GM18519 (cell line): ENCODE measurements at regions not wholly inside any gene's neighbourhood (a gene's known extent, or its start where the extent isn't known, plus 50 kb on each side); places are given as distances from the start of the nearest gene placed in this dataset.

Experiments
- ATAC-seq: cut with Tn5 transposase; IDR thresholded peaks from one replicate; pipeline ENCODE4 v1.9.1; 2021; ENCODE audit warnings: mild to moderate bottlenecking, moderate library complexity; ENCODE audit not compliant: unreplicated experiment, low FRiP score

DNA sequence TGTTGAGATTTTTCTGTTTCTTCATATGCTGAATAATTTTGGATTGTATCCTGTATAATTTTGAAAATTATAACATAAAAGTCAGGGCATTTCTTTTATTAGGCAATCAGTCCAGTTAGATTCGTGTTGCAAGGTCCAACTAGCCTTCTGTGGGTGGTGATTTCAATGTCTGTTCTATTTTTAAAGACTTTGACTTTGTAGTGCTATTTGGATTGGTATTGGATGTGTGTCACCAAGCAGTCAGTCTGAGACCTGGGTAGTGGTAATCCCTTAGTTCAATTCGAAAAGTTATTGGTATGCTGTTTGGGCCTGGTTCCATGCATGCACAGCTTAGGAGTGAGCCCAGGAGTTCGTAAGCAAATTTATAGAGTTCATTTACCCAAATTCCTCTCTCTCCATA lies 82.2 kb downstream of the EPDR1 start:
- no peak for ATAC-seq

GRCh38 chr7:38006559-38006958 lies 86.1 kb downstream of the EPDR1 start:
- no peak for ATAC-seq

DNA sequence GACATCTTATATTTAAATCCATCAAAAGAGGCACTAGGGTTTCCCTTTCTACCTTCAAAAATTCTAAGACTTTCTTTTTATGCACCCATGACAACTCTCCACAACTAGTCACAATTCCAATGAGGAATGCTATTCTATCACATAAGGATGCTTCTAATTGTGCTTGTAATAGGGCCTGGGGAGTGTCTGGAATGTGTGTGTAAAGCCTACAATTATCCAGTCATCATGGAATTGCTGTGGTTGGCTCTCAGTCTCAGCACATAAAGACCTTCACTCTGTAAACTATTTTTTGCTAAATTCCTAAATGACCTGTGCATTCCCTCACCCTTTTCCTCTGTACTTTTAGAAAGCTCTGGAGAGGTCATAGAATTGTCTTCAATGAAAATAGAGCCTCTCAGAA lies 86.7 kb downstream of the EPDR1 start:
- no peak for ATAC-seq

DNA sequence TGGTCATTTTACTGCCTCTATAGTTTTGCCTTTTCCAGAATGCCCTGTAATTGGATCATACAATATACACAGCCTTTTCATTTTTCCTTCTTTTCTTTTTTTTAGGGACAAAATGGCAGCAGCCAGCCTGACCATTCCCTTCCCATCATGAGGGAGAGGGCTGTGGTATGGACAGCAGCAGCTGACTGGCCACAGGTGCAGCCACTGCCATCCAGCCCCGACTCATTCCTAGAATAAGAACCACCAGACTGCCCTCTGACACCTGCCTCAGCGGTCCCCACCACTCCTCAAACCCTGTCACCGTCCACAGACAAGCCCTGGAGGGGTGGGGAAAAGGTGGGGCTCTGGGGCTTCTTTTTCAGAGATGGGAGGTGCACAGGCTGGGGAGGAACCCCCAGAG lies 92.8 kb downstream of the EPDR1 start:
- ATAC-seq, result no peak

DNA sequence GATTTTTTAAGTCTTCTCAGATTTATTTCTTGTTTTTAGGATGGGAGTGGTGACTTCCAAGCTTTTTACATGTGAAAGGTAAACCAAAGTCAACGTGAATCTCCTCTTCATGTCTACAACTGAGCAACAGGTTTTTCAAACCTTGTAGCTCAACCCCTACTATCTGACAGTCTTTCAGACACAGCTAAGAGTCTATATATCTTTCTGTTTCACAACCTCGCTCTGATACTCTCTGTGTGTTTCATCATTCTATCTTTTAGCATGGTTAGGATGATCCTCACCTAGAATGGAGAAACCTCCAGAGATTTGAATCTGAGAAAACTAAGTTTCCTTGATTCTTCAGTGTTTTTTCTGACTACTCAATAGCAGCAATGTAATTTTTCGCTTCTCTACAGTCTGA lies 96.1 kb downstream of the EPDR1 start:
- ATAC-seq, result no peak

- ATAC-seq, result no peak
Observed at GRCh38 chr7:38017320-38017719, 96.9 kb downstream of the EPDR1 start.

DNA sequence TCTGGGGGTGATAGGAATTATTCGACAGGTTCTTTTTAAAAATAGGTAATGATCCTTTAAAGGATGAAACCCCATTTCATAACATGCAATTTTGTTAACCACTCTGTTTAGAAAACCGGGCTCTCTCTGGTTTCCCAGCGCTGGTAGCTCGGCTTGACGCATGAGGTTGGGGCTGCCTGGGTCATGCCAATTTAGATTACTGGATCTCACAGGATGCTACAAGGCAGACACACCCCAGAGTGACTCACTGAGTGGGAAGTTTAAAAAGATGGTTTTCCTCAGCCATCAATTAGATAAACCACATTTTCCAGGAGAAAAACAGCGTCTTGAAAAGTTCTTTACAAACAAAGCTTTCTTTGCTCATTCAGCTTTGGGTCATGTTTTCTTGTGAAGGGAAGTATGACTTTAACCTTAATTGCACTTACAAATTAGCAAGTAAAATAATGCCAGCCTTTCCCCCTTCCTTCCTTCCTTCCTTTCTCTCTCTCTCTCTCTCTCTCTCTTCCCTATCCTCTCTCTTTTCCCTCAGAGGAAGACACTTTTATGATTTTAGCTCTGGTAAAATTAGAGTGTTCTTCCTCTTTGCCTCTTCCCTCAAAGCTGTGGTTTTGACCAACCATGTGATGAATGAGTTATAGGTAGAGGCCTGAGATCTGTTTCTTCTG lies 99.8 kb downstream of the EPDR1 start:
- no peak for ATAC-seq

- no peak for ATAC-seq
Observed at GRCh38 chr7:38021892-38022291, 101.5 kb downstream of the EPDR1 start.

- no peak for ATAC-seq
Observed at GRCh38 chr7:38025815-38026214, 105.4 kb downstream of the EPDR1 start.

DNA sequence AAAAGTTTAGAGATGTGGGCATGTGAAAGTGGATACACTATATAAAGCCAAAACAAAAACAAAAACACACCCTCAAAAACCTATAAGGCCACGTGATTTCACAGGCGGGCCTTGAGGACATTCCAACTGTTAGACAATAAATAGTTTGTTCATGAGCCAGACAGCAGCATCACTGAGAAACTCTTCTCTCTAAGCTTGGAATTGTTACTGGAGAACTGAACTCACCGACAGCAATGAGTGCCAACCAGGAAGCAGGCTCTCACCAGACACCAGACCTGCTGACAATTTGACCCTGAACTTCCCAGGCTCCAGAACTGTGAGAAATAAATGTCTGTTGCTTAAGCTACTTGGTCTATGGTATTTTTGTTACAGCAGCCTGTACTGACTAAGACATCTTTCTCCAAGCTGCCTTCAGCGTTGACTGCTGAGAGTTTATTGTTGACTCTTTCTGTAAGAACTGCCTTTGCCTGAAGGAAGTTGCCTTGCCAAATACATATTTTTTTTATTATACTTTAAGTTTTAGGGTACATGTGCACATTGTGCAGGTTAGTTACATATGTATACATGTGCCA lies 107.5 kb downstream of the EPDR1 start:
- no peak for ATAC-seq

DNA sequence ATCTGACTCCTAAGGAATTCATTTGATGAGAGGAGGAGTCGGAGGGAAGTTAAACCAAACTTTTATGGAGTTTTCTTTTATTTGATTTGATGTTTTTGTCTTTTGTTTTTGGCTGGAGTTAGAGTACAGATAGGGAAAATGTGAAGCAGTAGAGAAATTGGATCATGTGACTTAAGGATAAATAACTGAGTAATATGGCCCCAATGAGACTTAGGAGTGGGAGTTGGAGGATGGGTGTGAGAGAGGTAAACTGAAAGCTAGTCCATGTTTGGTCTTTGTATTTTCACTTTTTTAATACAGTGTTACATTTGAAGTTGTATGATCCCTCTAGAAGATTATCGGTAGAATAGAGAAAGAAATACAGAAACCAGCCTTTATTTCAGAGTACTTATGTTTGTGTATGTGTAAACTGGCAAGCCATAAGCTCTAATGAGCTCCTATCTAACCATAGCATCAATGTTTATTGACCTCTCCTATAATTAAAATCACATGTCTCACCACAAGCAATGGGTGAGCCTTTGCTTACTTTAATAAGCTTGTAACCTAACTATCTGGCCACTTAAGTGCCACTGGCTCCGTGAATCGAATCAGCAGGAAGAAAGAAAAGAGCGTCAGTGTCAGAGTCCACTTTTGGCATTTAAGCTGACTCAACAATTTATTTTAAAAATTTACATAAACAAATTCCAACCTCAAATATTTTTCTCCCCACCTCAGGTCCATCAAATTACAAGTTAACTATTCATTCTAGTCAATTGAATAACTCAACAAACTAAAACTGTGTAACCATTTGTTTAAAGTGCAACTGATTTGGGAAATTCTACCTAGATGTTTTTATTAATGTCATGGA lies 113.8 kb downstream of the EPDR1 start:
- ATAC-seq, result no peak

DNA sequence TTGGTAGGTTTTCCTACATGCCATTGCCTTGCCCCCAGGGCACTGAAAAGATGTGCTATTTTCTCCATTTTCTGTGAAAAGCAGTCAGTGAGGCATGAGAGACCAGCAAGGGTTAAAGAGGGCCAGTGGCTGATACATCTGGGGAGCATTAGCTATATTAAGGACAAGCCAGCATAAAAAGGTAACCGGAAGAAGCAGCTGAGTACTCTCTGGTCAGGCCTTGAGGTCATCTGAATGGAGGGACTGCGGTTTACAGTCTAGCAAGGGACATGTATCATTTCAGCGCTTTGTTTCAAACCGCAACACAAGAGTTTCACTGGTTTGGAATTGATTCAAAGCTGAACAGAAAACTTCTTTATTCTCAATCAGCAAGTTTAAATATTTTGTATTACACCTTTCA lies 120.4 kb downstream of the EPDR1 start:
- ATAC-seq, result no peak

GRCh38 chr7:38049679-38050078 lies 128.4 kb upstream of the STARD3NL start:
- ATAC-seq, result no peak

GRCh38 chr7:38051311-38051710 lies 126.7 kb upstream of the STARD3NL start:
- ATAC-seq, result no peak

DNA sequence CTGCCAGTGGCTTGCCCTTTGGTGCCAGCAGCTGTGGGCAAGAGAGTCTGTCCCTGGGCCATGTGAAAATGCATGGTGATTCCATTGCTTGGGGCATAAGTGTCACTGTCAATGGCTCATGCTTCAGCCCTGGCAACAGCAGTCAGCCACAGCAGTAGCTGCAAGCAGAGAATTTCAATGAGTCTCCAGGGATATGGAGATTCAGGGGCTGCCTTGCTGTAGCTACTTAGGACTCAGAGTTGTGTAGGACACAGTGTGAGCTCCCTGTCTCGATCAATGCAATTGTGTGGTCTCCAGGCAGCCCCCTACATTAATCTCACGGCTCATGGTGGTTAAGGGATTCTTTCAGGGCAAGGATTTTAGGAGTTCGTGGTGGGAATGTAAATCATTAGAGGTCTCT lies 126.3 kb upstream of the STARD3NL start:
- ATAC-seq, result no peak

GRCh38 chr7:38052786-38053185 lies 125.3 kb upstream of the STARD3NL start:
- ATAC-seq, result no peak

GRCh38 chr7:38054199-38054598 lies 123.8 kb upstream of the STARD3NL start:
- ATAC-seq, result no peak

DNA sequence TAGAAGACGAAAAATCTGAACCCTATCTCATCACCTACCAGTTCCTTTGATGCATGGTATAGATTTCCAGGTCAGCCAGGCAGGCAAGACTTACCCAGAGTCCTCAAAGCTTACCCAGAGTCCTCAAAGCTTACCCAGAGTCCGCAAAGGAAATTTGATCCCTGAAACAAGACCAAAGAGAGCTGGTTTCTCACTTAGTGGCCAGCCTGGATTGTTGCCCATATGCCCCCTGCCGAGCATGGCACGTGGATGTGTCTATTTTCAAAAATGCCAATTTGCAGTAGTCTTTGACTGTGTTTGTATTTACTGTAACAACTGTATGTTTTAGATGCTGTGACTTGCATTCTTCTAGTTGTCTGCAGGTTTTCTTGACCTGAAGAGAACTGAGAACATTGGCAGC lies 120.2 kb upstream of the STARD3NL start:
- no peak for ATAC-seq

DNA sequence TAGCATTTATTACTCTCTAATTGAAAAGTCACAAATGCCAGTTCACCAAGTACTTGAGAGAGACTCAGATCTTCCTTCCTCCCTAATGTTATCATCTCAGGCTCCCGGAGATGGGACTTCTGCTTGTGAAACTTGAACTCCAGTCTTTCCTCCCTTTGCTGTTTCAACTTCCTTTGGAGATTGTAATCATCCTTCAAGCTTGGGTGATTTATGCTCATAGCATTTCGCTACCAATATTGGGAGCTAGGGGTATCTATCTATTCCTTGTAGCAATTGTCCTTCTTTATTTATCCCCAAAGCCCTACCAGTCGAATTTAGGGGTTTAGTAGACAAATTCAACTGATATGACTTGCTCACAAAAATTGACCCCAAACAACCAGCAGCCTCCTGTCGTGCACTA lies 117.9 kb upstream of the STARD3NL start:
- ATAC-seq, result no peak

DNA sequence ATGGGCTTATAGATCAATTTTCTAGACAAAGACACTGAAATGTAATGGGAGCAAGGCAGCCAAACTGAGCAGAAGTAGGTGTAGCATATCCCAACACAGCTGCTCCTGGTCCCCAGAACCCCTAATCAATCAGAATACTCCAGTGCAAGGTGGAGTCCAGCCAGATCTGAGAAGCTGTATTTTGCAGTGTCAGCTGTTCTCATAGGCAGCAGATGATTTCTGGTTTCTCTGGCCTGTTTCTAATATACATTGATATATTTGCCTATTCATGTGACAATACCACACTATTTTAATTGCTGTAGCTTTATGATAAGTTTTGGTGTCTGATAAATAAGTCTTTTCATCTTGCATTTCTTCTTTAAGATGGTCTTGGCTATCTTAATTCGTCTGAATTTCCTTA lies 117.4 kb upstream of the STARD3NL start:
- no peak for ATAC-seq

DNA sequence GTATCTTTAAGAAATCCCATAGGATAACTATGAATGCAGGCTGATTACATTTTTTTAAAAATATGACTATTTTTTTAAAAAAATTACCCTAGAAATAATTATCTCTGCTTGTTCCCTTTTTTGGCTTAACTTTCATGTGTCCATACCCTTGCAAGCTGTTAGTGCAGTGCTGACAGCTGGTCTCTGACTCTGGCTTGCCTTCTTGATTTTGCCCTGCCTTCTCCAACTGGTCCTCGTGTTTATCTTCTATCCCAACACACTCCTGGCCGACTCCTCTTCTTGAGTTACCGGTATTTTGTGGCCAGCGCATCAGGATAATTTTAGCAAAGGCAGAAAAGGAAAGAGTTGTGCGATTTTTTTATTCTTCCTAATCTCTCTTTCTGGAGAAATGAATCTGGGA lies 111.7 kb upstream of the STARD3NL start:
- ATAC-seq, result no peak

- ATAC-seq, result no peak
Observed at GRCh38 chr7:38068461-38068860, 109.6 kb upstream of the STARD3NL start.
